CD14-positive monocyte (primary cell): ENCODE measurements at regions not wholly inside any gene's neighbourhood (a gene's known extent, or its start where the extent isn't known, plus 50 kb on each side); places are given as distances from the start of the nearest gene placed in this dataset.

Source experiments
- DNase-seq, 3 donors: peaks; one replicate each; pipeline ENCODE4 v3.0.0-alpha.2; 2011 to 2022
- H2AFZ ChIP-seq: 2 replicates; pipeline ENCODE4 v1.6.0; 2012; ENCODE audit warnings: mild to moderate bottlenecking, low read depth, low read length, inconsistent platforms; ENCODE audit not compliant: insufficient read depth, poor library complexity, severe bottlenecking
- H3K27ac ChIP-seq, 2 donors: 1 replicate in 1 of 2; 2 replicates in 1 of 2; pipeline ENCODE4 v1.5.1; 2012 to 2013; ENCODE audit warnings: low read length in 2 of 2, control low read depth in 1 of 2, inconsistent platforms in 1 of 2, low read depth in 1 of 2, mild to moderate bottlenecking in 1 of 2
- H3K27me3 ChIP-seq, 2 donors: one replicate each; pipeline versions ENCODE4 v1.6.0 to v1.6.1; 2011 to 2013; ENCODE audit warnings: low read length in 2 of 2; ENCODE audit not compliant: control insufficient read depth in 2 of 2, insufficient read depth in 2 of 2
- H3K36me3 ChIP-seq, 2 donors: replicated peaks in 1 of 2; 1 replicate in 1 of 2; 2 replicates in 1 of 2; pipeline versions ENCODE4 v1.5.1 to v1.6.1; 2012 to 2013; ENCODE audit warnings: low read length in 2 of 2, control low read depth in 1 of 2, inconsistent platforms in 1 of 2, mild to moderate bottlenecking in 1 of 2; ENCODE audit not compliant: insufficient read depth in 2 of 2, control insufficient read depth in 1 of 2
- H3K4me1 ChIP-seq, 2 donors: 1 replicate in 1 of 2; 2 replicates in 1 of 2; pipeline versions ENCODE4 v1.5.1 to v1.6.1; 2012 to 2013; ENCODE audit warnings: low read length in 2 of 2, control low read depth in 1 of 2, inconsistent platforms in 1 of 2, mild to moderate bottlenecking in 1 of 2, moderate library complexity in 1 of 2; ENCODE audit not compliant: insufficient read depth in 2 of 2, control insufficient read depth in 1 of 2
- H3K4me2 ChIP-seq: replicated peaks from 2 replicates; pipeline ENCODE3; 2012; ENCODE audit warnings: low read length, moderate library complexity, mild to moderate bottlenecking; ENCODE audit not compliant: poor library complexity, severe bottlenecking; ENCODE audit errors: extremely low read depth
- H3K4me3 ChIP-seq, 3 experiments: fragments of 200-600 bp in 1 of 3; sonication (generic) in 1 of 3; replicated peaks in 1 of 3; 1 replicate in 2 of 3; 2 replicates in 1 of 3; pipeline ENCODE4 v1.5.1; 2011 to 2013; ENCODE audit warnings: low read length in 3 of 3, mild to moderate bottlenecking in 3 of 3, control low read depth in 2 of 3, low read depth in 2 of 3, inconsistent platforms in 1 of 3, moderate library complexity in 1 of 3
- H3K79me2 ChIP-seq: 2 replicates; pipeline ENCODE4 v1.6.0; 2012; ENCODE audit warnings: mild to moderate bottlenecking, control low read depth, inconsistent platforms, low read length, moderate library complexity; ENCODE audit not compliant: insufficient read depth
- H3K9ac ChIP-seq: 2 replicates; pipeline ENCODE4 v1.6.0; 2017; ENCODE audit warnings: low read length, mild to moderate bottlenecking; ENCODE audit not compliant: insufficient read depth, poor library complexity, severe bottlenecking
- H3K9me3 ChIP-seq, 2 donors: replicated peaks in 1 of 2; 1 replicate in 1 of 2; 2 replicates in 1 of 2; pipeline versions ENCODE4 v1.5.1 to v1.6.1; 2012 to 2013; ENCODE audit warnings: low read length in 2 of 2, control low read depth in 1 of 2; ENCODE audit not compliant: control insufficient read depth in 1 of 2, insufficient read depth in 1 of 2
- H4K20me1 ChIP-seq: 2 replicates; pipeline ENCODE4 v1.6.0; 2012; ENCODE audit warnings: mild to moderate bottlenecking, low read length, control low read depth, moderate library complexity; ENCODE audit not compliant: insufficient read depth
- H3K27ac Mint-ChIP-seq, 7 donors: one replicate each; pipeline ENCODE4 v1.8.0; 2020; ENCODE audit warnings: mild to moderate bottlenecking in 7 of 7, mixed read lengths in 7 of 7, moderate library complexity in 6 of 7, inconsistent platforms in 2 of 7
- H3K27me3 Mint-ChIP-seq, 3 donors: one replicate each; pipeline ENCODE4 v1.8.0; 2021 to 2022; ENCODE audit warnings: low read depth in 3 of 3, mild to moderate bottlenecking in 3 of 3, mixed read lengths in 3 of 3, moderate library complexity in 3 of 3, inconsistent platforms in 1 of 3
- H3K36me3 Mint-ChIP-seq, 2 donors: one replicate each; pipeline ENCODE4 v1.8.0; 2020; ENCODE audit warnings: mixed read lengths in 2 of 2, inconsistent platforms in 1 of 2, mild to moderate bottlenecking in 1 of 2
- H3K4me1 Mint-ChIP-seq: one replicate; pipeline ENCODE4 v1.8.0; 2020; ENCODE audit warnings: mild to moderate bottlenecking, mixed read lengths
- H3K4me3 Mint-ChIP-seq, 2 donors: one replicate each; pipeline ENCODE4 v1.8.0; 2020; ENCODE audit warnings: mild to moderate bottlenecking in 2 of 2, mixed read lengths in 2 of 2, moderate library complexity in 1 of 2
- H3K9me3 Mint-ChIP-seq, 7 donors: one replicate each; pipeline ENCODE4 v1.8.0; 2020 to 2022; ENCODE audit warnings: mixed read lengths in 7 of 7, mild to moderate bottlenecking in 6 of 7, moderate library complexity in 6 of 7, inconsistent platforms in 2 of 7
- WGBS: methylation state at CpG from one replicate; pipeline ENCODE4 v1.1.5; 2013; ENCODE audit warnings: missing lambda C conversion rate; ENCODE audit not compliant: insufficient coverage; 5-methylcytosine and 5-hydroxymethylcytosine counted together
- intact Hi-C, 2 donors: fragments of 100-400 bp; cut with micrococcal nuclease; formaldehyde crosslinking; loops; one replicate each; pipeline versions ENCODE4 v1.15.0 to v1.15.1; 2023
- TF ChIP-seq, protein P1 (sequence below): fragments of 200-600 bp; IDR thresholded peaks from one replicate; pipeline ENCODE4 v1.8.0; 2022; ENCODE audit warnings: antibody characterized with exemption, mild to moderate bottlenecking

DNA sequence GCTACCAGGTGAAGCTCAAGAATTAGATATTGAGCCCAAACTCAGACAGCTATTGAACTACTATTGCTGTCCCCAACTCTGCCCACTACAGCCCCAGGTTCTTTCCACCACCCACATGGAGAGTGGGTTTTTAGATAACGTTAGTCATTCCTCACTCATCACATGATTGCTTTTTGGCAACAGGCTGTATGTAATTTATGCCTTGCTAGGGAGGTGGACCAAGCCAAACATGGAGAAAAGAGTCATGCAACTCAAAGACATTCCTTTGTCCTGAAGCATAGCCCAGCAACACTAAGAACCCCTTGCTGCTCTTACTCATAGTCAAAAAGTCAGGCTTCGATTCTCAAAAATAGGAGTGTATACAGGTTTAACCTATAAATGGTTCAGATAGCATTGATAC lies 275.9 kb upstream of the VCX3A start:
- Histone ChIP-seq H3K27ac (no peak overlapping the region), H3K4me2 (no peak overlapping the region), H3K9ac (no peak overlapping the region), H3K9me3 (peaks cover 2 to 9% of the 10 kb centered on the region in 2 donors), H4K20me1 (no peaks in the 10 kb centered on the region), H3K27me3 (no peaks in the 10 kb centered on the region), H3K4me3 (no peak overlapping the region), H3K36me3 (no peaks in the 10 kb centered on the region), H3K4me1 (no peaks in the 10 kb centered on the region), H2AFZ (no peak overlapping the region), H3K79me2 (no peaks in the 10 kb centered on the region)
- no CpG with 5 or more reads among the region's 2 CpGs for WGBS
- TF ChIP-seq, protein P1, sequence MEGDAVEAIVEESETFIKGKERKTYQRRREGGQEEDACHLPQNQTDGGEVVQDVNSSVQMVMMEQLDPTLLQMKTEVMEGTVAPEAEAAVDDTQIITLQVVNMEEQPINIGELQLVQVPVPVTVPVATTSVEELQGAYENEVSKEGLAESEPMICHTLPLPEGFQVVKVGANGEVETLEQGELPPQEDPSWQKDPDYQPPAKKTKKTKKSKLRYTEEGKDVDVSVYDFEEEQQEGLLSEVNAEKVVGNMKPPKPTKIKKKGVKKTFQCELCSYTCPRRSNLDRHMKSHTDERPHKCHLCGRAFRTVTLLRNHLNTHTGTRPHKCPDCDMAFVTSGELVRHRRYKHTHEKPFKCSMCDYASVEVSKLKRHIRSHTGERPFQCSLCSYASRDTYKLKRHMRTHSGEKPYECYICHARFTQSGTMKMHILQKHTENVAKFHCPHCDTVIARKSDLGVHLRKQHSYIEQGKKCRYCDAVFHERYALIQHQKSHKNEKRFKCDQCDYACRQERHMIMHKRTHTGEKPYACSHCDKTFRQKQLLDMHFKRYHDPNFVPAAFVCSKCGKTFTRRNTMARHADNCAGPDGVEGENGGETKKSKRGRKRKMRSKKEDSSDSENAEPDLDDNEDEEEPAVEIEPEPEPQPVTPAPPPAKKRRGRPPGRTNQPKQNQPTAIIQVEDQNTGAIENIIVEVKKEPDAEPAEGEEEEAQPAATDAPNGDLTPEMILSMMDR, result no peak
- intact Hi-C loops, result no loop called here
- Mint-ChIP-seq H3K27me3 (no peaks in the 10 kb centered on the region), H3K4me3 (no peak overlapping the region), H3K36me3 (no peaks in the 10 kb centered on the region), H3K9me3 (peaks cover 0 to 11% (median 4%) of the 10 kb centered on the region in 7 donors), H3K4me1 (no peaks in the 10 kb centered on the region), H3K27ac (no peak overlapping the region)
- DNase-seq, result no peak

DNA sequence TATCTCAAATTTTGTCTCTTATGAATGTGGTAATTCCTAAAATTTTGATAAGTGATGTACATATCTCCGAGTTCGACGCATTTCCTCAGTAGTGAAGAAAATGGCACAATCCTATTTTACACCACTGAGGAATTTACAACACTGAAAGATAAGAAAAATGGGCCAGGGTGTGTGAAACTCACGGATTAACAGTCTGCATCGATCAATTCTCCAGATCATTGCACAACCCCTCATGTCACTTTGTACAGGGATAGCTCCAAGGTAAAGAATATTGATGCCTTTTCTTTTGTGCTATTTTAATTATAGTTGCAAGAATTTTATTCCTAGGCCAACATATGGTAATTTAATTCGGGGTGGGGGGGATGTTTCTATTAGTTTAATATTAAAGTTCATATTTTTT lies 268.7 kb upstream of the VCX3A start:
- H3K4me3 ChIP-seq, result no peak overlapping the region
- H3K9me3 Mint-ChIP-seq, result peaks cover 0 to 14% (median 4%) of the 10 kb centered on the region in 7 donors
- no peak overlapping the region for H3K27ac Mint-ChIP-seq
- TF ChIP-seq, protein P1, result no peak
- H3K79me2 ChIP-seq, result no peaks in the 10 kb centered on the region
- no peak overlapping the region for H3K4me3 Mint-ChIP-seq
- no CpG with 5 or more reads among the region's 6 CpGs for WGBS
- H3K9me3 ChIP-seq, result peaks cover 4 to 15% of the 10 kb centered on the region in 2 donors
- no peaks in the 10 kb centered on the region for H3K27me3 ChIP-seq
- no peaks in the 10 kb centered on the region for H3K4me1 ChIP-seq
- no peak overlapping the region for H3K27ac ChIP-seq
- no peaks in the 10 kb centered on the region for H3K36me3 ChIP-seq
- H3K4me2 ChIP-seq, result no peak overlapping the region
- intact Hi-C loops, result no loop called here
- H3K27me3 Mint-ChIP-seq, result no peaks in the 10 kb centered on the region
- H3K9ac ChIP-seq, result no peak overlapping the region
- no peaks in the 10 kb centered on the region for H4K20me1 ChIP-seq
- no peak for DNase-seq
- no peaks in the 10 kb centered on the region for H3K36me3 Mint-ChIP-seq
- no peak overlapping the region for H2AFZ ChIP-seq
- no peaks in the 10 kb centered on the region for H3K4me1 Mint-ChIP-seq
